ENCODE measurements at regions not wholly inside any gene's neighbourhood (a gene's known extent, or its start where the extent isn't known, plus 50 kb on each side); places are given as distances from the start of the nearest gene placed in this dataset.

DNA sequence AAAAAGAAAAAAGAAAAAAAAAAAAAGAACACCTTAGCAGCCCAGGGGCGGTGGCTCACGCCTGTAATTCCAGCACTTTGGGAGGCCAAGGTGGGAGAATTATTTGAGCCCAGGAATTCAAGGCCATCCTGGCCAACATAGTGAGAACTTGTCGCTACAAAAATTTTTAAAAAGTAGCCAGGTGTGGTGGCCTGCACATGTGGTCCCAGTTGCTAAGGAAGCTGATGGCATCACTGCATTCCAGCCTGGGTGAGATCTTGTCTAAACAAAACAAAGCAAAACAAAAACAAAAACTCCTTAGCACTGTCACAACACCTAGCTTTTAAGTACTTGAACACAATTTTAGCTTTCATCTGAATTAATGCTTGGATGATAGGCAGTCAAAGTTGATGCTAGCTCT lies 86.3 kb upstream of the MKLN1 start:
- no peak overlapping the region for H3K4me3 ChIP-seq
- intact Hi-C loops (cut with DNase I), result no loop called here
- H3K36me3 ChIP-seq, result no peaks in the 10 kb centered on the region
- no peaks in the 10 kb centered on the region for H3K9me3 ChIP-seq
- H3K4me1 ChIP-seq, result no peaks in the 10 kb centered on the region
- H3K27me3 ChIP-seq, result no peaks in the 10 kb centered on the region
- no peak for DNase-seq
- H3K27ac ChIP-seq, result no peak overlapping the region
- no peak for TF ChIP-seq POLR2AphosphoS5 (IDR thresholded peaks at IDR 0.05)
- TF ChIP-seq POLR2A (IDR thresholded peaks at IDR 0.05), result no peak
- no peak for TF ChIP-seq EP300 (IDR thresholded peaks at IDR 0.05)
- TF ChIP-seq, protein P1, sequence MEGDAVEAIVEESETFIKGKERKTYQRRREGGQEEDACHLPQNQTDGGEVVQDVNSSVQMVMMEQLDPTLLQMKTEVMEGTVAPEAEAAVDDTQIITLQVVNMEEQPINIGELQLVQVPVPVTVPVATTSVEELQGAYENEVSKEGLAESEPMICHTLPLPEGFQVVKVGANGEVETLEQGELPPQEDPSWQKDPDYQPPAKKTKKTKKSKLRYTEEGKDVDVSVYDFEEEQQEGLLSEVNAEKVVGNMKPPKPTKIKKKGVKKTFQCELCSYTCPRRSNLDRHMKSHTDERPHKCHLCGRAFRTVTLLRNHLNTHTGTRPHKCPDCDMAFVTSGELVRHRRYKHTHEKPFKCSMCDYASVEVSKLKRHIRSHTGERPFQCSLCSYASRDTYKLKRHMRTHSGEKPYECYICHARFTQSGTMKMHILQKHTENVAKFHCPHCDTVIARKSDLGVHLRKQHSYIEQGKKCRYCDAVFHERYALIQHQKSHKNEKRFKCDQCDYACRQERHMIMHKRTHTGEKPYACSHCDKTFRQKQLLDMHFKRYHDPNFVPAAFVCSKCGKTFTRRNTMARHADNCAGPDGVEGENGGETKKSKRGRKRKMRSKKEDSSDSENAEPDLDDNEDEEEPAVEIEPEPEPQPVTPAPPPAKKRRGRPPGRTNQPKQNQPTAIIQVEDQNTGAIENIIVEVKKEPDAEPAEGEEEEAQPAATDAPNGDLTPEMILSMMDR (IDR thresholded peaks at IDR 0.05), result no peak
- 96 to 98% methylated on average over 3 of the region's 3 CpGs for WGBS, 2 donors

DNA sequence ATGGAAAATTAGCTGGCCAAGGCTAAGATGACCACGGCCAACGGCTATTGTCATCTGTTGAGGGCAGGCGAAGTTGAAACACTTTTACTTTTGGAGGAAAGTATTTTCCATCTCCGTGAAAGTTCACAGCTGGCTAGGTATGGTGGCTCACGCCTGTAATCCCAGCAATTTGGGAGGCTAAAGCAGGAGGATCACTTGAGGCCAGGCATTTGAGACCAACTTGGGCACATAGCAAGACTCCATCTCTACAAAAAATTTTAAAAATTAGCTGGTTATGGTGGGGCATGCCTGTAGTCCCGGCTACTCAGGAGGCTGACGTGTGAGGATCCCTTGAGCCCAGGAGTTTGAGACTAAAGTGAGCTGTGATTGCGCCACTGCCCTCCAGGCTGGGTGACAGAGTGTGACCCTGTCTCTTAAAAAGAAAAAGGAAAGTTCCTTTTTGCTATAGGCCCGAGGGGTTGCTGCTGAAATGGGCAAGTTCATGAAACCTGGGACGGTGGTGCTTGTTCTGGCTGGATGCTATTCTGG lies 85.5 kb upstream of the MKLN1 start:
- no peak for DNase-seq
- H3K27me3 ChIP-seq, result no peaks in the 10 kb centered on the region
- H3K9me3 ChIP-seq, result no peaks in the 10 kb centered on the region
- H3K4me1 ChIP-seq, result no peaks in the 10 kb centered on the region
- H3K27ac ChIP-seq, result no peak overlapping the region
- 94 to 96% methylated on average over 10 of the region's 10 CpGs for WGBS, 2 donors
- no peak overlapping the region for H3K4me3 ChIP-seq
- intact Hi-C loops (cut with DNase I), result no loop called here
- TF ChIP-seq POLR2A (IDR thresholded peaks at IDR 0.05) (no peak), POLR2AphosphoS5 (IDR thresholded peaks at IDR 0.05) (no peak), EP300 (IDR thresholded peaks at IDR 0.05) (no peak)
- TF ChIP-seq, protein P1 (IDR thresholded peaks at IDR 0.05), result no peak
- no peaks in the 10 kb centered on the region for H3K36me3 ChIP-seq

DNA sequence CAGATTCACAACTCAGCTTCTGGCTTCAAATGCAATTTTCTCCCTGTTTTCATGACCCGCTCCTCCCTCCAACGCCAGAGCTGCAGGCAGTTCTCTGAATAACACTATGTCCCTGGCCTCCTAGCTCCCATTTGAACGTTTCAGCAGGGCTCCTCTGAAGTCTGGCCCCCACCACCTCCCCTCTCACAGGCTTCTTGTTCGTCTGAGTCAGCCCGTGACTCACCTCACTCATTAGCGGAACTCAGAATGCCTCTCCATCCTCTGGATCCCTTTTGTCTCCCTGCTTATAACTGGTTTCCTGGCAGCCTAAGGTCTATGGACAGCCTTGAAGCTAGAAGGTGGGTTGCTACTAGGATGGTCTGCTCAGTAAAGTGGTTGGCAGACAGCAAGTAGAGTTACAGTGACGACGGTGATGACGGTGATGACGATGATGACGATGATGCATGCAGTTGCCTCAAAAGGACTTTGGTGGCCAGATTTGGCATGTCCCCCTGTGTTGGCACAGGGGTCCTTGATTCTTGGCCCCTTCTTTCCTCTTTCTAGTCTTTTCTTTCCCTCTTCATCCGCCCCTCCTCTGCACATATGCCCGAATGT lies 83.3 kb upstream of the MKLN1 start:
- H3K27me3 ChIP-seq, result no peaks in the 10 kb centered on the region
- H3K9me3 ChIP-seq, result no peaks in the 10 kb centered on the region
- no peak overlapping the region for H3K27ac ChIP-seq
- TF ChIP-seq, protein P1 (IDR thresholded peaks at IDR 0.05), result no peak
- TF ChIP-seq POLR2A (IDR thresholded peaks at IDR 0.05) (no peak), POLR2AphosphoS5 (IDR thresholded peaks at IDR 0.05) (no peak), EP300 (IDR thresholded peaks at IDR 0.05) (no peak)
- 82 to 84% methylated on average over 13 of the region's 13 CpGs for WGBS, 2 donors
- no peak overlapping the region for H3K4me3 ChIP-seq
- no peaks in the 10 kb centered on the region for H3K36me3 ChIP-seq
- DNase-seq, result peak; percentile 81
- H3K4me1 ChIP-seq, result peaks cover 0 to 7% (median 0%) of the 10 kb centered on the region in 4 donors
- intact Hi-C loops (cut with DNase I), result no loop called here

DNA sequence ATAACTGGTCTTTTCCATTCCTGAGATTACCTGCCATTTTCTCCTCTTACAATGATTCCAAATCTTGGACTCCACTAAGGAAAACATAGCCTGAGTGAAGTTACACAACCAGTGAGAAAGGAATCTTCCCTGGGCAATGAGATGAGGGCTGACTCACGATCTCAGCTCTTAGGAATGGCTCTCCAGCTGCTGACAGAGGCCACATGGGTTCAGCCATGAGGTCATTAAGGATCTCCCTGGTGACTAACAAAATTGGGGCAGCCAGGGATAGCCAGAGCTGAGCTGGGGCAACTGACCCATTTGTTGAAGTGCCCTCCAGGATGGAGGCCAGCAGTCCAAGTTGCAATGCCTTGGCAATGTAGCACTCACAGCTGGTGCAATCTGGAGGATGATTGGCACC lies 78.7 kb upstream of the MKLN1 start:
- 46 to 49% methylated on average over 1 of the region's 1 CpG for WGBS, 2 donors
- Histone ChIP-seq H3K9me3 (peaks cover 0 to 3% (median 0%) of the 10 kb centered on the region in 4 donors), H3K4me3 (no peak overlapping the region), H3K27me3 (no peaks in the 10 kb centered on the region), H3K36me3 (no peaks in the 10 kb centered on the region), H3K4me1 (peaks cover 0 to 11% (median 0%) of the 10 kb centered on the region in 4 donors), H3K27ac (peak overlapping the region in 2 of 4 donors; percentile 35 to 59)
- TF ChIP-seq POLR2AphosphoS5 (IDR thresholded peaks at IDR 0.05) (peak; percentile 14 to 73 (median 40)), EP300 (IDR thresholded peaks at IDR 0.05) (no peak)
- intact Hi-C loops (cut with DNase I), result no loop called here
- DNase-seq, result peak; percentile 89

DNA sequence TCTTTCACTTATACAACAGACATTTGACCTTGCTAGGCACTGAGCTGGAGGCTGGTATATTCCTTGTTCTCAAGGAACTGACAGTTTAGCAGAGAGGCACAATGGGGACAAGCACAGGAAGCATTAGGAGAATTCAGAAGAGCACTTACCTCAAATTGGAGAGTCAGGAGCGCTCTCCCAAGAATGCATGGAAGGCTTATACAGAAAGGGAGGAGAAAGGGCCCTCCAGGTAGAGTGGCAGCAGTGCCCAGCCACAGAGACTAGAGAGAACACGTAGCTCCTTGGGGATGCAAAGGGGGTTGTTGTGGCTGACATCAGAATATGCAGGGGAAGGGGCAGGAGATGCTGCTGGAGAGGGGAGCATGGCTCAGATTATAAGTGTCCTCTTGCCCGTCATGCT lies 78.2 kb upstream of the MKLN1 start:
- intact Hi-C loops (cut with DNase I), result no loop called here
- Histone ChIP-seq H3K9me3 (peaks cover 0 to 3% (median under 1%) of the 10 kb centered on the region in 4 donors), H3K36me3 (no peaks in the 10 kb centered on the region), H3K4me1 (peaks cover 0 to 11% (median 0%) of the 10 kb centered on the region in 4 donors), H3K4me3 (no peak overlapping the region), H3K27me3 (no peaks in the 10 kb centered on the region), H3K27ac (peak overlapping the region in 2 of 4 donors; percentile 35 to 59)
- no peak for TF ChIP-seq POLR2A (IDR thresholded peaks at IDR 0.05)
- DNase-seq, result no peak
- 87 to 89% methylated on average over 3 of the region's 3 CpGs for WGBS, 2 donors

All from sigmoid colon (tissue), 6 donors.